ENCODE measurements at regions not wholly inside any gene's neighbourhood (a gene's known extent, or its start where the extent isn't known, plus 50 kb on each side); places are given as distances from the start of the nearest gene placed in this dataset.

DNA sequence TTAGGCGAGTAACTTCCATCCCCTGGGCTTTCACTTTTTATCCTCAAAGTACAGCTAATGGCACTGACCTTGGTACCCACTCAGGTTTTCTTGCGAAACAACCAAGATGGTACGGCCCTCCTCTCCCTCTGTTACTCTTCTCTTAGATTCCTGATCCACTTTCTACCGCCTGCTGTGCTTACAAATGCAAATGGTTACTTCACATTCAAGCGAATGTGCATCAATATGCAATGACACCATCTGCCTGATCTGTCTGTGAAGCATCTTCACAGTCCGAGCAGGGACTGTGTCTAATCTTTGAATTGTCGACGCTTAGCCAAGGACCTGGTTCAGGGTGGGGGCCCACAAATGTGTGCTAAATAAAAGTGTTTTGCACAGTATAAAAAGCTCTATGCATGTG lies 112.2 kb downstream of the TRIB2 start:
- no peak for TF ChIP-seq CTCF (IDR thresholded peaks at IDR 0.05; ENCODE audit: insufficient read depth, low read length, poor library complexity, severe bottlenecking)
- no peak for TF ChIP-seq EZH2phosphoT487 (conservative IDR thresholded peaks at IDR 0.05; ENCODE audit: low read length)
